GM19438 (cell line): ENCODE measurements at regions not wholly inside any gene's neighbourhood (a gene's known extent, or its start where the extent isn't known, plus 50 kb on each side); places are given as distances from the start of the nearest gene placed in this dataset.
"Not testable (repeated sequence)": the region's sequence is repeated elsewhere in the genome, so short reads cannot be mapped to it uniquely, and the experiment has no call there.

Experiments
- ATAC-seq: cut with Tn5 transposase; IDR thresholded peaks from one replicate; pipeline ENCODE4 v1.9.1; 2021; ENCODE audit warnings: low read depth; ENCODE audit not compliant: unreplicated experiment

DNA sequence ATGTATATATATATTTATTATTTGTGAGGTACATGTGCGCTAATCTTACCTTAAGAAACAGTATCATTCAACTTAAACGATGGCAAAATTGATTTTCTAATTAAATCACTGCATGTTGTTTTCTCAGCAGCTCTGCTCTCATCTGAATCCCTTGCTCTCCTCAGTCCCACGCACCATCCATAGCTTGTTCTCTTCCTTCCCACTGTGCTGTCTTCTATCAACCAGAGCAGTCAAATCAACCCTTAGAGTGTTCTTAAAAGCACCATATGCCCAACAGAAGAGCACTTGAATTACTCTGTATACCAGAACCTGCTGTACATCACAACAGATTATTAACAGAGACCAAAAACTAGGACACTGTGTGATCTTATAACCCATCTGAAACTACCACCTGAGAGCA is 209.4 kb upstream of the G2E3 start:
- no peak for ATAC-seq

DNA sequence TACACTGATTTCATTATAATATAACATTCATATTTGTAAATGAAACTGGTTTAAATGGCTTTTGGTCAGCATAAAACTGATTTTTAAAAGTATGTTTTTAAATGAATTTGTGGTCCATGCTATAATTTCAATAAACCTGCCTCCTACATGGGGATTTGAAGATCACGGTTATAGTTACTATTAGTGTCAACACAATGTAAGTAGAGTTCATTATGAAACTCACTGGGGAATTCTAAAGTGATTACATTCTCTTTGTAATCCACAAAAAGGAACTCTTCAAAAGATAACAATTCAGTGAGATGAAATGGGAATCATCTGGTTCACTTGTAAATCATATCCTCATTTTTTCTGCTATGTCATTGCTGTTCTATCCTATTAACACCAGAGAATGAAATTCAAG is 204.5 kb upstream of the G2E3 start:
- no peak for ATAC-seq

DNA sequence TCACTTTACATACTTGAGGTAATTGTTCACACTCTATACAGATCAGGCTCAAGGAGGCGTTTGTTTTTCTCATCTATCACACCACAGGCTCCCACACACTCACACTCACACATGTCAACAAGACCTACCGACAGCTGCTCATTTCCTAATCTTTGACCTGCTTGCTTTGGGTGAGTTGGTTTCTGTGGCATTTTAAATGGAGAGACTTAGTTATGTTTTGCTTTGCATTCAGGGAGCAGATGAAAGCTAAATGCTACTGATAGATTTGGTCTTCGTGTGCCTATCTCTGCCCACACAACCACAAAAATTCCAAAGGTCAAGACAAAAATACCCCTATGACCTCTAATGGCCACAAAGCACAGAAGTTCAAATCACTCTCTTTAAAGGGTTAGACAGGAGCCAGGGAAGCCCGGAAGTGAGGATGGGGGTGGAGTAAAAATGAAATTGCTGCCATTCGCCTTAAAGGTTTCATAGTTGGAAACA is 203.5 kb upstream of the G2E3 start:
- no peak for ATAC-seq

DNA sequence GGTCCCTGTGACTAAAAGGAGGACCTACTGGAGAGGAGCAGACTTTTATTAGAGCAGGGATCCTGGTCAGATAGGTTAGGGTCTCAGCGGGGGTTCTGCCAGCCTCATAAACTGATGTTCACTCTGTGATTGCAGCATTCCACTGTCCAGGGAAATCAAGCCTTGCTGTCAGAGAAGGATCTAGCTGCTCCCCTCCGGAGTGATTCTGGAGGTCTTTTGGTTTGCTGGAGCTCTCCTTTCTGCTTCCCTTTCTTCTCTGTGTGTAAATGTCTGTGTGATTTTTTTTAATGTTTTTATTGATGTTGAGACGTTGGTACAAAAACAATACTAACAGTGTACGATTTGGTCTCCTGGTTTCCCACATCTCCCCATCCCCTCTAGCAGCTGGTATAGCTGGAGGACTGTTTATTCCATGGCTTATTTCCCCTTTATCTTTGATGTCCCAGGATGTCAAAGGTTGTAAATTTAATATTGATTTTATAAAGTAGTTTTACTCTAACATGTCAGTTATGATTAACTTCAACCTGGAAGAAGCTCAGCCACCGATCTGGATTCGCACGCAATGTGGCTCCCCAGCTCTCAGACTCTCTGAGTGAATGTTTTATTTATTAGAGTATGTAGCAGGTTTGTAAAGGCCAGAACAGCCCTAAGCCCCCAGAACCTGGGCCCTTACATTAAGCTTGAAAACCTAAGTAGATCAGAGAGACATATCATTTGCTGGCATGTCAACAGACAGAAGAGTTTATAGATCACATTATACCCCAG is 202.3 kb upstream of the G2E3 start:
- ATAC-seq, result no peak

DNA sequence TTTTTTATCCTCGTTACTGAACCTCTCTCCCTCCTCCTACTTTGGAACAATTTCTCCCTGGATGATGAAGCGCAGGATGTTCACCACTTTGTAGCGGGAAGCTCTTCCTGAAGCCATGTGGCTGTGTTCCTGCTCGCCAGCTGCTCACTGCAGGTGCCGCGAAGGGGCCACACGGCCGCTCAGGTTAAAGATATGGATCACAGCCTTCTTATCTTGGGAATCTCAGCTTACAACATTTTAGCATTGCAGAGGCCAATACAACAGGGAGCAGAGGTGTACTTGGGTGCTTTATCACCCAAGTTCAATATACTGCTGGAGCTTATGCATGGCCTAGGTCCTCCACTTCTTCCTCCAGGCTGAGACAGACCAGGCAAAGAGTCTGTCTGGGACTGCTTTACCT is 201.2 kb upstream of the G2E3 start:
- ATAC-seq, result no peak

DNA sequence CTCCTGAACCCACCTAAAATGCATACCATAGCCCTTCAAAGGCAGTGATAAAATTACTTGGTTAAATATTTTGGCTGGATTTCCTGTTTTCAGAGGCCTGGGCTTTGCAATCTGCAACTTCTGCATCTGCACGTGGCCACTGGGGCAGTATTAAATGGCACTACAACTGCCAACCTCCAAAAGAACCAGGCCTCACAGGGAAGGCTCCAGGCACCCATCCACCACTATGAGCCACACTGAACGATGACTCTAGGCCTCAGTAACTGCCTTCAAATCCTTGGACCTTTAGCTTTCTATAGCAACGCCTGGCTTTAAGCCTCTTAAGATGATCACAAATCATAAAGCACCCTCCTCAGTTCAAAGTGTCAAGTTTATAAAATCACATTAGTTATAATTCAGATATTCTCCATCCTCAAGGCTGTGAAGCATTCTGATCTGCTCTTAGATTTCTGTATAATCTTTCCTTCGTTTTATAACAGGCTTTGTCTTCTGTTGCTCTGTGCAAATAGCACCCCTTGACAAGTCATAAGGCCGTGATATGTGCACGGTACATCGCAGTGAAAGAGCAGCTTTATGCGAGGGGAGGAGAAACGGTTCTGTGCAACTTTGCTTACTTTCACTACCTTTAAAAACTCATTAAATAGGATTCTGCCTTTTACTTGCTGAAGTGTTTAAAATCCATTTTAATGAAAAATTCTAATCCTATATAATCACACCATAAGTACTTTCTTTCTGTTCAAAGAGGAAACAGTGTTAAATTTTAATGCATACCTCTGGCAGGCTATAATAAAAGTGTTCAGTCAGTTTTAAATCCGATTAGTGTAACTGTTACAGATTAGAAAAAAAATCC is 196.4 kb upstream of the G2E3 start:
- no peak for ATAC-seq

DNA sequence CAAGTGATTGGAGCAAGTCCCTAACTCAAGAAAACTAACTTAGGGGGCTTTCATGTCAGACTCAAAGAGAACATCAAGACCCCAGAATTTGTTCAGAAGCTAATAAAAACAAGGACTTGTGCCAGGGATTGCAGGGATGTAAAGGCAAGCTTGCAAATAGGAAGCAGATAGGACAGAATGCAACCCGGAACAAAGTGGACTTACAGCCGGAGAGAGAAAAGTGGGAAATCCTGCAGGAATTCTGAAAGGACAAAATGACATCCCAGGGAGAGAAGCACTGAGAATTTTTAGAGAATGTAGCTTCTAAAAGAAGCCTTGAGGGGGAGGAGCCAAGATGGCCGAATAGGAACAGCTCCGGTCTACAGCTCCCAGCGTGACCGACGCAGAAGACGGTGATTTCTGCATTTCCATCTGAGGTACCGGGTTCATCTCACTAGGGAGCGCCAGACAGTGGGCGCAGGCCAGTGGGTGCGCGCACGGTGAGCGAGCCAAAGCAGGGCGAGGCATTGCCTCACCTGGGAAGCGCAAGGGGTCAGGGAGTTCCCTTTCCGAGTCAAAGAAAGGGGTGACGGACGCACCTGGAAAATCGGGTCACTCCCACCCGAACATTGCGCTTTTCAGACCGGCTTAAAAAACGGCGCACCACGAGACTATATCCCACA is 195.6 kb upstream of the G2E3 start:
- not testable (repeated sequence) for ATAC-seq

DNA sequence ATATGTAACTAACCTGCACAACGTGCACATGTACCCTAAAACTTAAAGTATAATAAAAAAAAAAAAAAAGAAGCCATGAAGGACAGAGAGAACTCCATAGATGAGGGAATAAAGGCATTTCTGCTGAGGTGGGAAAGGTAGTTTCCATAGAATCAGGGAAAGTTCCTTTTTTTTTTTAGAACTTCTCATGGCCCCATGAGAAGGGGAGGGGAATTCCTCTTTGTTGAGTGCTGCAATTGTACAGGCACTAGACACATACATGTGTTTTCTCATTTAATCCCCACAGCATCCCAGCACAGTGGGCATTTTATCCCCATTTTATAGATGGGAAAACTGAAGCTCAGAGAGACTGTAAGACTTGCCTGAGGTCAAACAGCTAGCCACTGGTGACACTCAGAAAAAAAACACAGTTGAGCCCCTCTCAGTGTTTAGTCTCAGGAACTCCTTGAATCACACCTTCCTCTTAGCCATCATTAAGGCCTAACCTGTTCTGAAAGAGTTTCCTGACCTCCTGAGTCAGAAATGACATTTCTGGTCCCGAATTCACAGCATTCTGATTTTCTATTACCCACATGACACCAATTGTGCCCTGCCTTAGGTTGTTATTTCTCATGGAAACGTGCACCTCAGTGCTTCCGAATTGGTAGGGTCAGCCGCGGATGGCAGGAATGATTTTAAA is 189.3 kb upstream of the G2E3 start:
- no peak for ATAC-seq

DNA sequence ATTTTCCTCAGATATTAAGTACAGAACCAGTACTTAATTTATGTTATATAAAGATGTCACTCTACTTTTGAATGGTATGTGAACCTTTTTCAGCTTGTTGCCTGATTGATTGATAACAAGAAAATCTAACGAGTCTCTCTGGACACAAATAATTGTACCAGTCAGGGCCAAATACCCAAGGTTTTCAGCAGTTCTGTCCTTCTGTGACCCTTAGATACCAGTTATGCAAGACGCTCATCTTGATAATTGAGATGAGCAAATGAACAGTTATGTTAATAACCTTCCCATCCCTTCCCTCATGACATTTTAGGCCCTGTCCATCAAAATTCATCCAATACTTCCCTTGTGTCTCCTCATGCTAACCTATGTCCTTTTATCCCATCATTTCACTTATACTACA is 185.9 kb upstream of the G2E3 start:
- no peak for ATAC-seq

DNA sequence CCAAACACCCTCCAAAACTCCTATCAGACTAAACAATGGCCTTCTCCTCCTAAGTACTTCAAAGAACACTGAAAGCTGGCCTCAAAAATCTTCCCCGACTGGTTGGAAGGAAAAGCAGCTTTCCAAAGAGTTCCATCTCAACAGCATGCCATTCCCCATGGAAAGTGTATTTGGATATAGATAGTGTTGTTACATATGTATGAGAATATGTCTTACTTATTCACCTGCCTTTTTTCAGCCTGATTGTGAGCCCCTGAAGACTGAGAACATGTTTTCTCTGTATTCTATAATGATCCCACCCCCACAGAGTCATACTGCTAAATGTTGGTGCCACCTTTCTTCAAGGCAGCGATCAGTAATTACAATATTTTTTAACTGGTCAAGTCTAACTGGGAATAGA is 185.4 kb upstream of the G2E3 start:
- ATAC-seq, result no peak

DNA sequence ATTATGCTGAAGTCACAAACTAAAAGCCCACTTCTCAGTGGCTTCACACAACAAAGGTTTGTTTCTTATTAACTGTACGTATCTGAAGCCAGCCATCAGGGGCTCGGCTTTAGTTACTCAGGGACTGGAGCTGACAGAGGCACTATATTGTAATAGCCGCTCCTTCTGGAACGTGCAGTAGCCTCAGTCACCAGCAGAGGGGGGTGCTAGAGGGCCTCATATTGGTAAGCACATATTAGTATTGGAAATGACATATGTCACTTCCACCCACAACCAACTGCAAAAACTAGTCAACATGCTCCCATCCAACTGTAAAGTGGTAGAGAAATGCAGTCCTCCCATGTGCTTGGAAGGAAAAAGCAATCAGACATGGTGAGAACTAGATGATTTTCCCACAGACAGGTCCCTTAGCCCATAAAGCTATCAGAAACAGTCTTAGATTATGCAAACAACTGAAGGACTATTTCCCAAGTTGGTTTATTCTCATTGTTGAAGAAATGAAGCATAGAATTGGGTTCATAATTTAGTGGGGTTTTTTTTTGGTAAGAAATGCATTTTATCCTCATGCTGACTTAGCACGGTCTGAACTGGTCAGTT is 183.6 kb upstream of the G2E3 start:
- ATAC-seq, result peak; percentile 98

DNA sequence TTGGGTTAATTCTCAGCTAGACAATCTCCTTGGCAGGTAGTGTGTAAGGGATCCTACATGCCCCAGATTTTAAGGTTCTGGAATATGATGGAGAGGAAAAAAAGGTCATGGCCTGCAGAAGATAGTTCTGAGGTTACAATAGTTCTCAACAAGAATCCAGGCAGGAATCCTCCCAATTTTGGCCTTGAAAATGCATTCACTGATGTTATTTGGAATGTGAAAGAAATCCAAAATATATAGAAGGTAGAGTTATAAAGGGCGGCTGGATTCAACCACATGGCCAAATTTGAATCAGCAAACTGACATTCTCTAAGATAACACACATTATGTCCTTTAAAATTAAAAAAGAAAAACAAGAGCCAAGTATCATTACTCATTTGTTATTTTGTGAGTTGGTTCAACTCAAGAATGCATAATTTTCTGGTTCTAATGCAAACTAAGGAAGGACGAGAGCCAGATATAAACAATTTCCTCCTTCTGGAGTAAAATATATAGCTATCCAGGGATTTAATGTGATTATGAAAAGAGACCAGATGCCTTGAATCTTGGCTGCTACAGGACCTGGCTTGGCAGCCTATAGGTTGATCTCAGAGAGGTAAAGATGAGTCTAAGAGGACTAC is 177.0 kb upstream of the G2E3 start:
- ATAC-seq, result no peak

DNA sequence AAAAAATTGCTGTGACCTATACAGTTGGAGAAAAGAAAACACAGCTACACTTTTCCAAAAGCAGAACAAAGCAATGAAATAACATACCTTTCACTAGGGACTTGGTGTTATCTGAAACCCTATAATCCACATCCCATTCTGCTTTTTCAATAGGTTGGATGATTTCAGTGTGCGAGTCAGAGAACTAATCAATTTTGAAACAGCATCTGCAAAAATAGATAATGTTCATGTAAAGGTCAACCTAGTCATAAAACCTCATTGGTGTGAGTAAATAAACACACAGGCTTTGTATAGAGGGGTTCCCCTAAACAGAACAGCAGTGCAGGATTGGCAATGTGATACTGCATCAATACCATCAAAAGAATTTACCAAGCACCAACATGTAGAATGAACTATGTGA is 173.0 kb upstream of the G2E3 start:
- ATAC-seq, result no peak

DNA sequence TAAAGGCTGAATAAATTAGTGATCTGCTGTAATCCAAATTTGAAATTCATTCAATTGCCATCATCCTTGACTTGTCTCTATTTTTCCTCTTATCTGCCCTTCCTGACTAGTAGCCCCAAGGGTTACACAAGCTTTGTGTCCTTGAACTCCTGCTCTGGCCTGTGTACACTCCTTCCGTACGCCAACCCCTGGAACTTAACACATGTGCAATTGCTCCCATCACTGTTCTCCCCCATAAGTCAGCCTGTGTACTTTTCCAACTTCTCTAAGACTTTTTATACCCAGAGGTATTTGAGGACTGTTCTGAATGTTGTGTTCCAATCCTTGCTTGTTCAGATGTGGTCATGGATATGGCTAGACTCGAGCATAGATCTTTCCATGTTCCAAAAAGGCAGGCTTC is 171.1 kb upstream of the G2E3 start:
- ATAC-seq, result no peak

DNA sequence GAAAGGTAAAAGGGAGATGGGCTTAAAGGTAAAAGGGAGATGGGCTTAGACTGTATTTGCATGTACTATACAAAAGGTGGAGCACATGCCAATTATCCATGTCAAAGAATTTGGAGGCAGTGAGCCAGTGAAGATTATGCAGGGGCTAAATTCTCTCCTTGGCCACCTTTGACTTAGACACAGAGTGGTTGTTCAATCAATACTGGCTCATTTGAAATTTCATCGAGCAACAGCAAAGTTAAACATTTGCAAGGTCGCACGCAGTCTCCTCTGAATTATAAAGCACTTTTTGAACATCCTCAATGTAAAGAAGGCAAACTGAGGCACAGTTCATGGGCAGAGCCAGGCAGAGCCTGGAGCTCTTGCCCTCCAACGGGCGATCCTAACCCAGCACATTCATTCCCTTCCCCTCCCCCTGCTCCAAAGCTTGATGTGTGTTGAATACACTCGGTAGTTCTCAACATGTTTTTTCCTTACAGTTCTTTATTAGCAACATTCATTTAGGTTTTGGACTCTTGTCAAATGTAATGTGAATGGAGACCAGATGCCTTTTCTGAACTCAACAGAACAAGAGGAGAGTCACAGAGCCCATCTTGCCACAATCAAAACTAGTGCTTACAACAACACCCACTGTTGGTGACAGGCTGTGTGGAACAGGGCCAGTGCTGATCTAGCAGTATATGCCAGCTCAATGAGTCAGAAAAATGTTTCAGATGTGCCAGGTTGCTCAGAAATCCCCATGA is 169.7 kb upstream of the G2E3 start:
- ATAC-seq, result no peak

DNA sequence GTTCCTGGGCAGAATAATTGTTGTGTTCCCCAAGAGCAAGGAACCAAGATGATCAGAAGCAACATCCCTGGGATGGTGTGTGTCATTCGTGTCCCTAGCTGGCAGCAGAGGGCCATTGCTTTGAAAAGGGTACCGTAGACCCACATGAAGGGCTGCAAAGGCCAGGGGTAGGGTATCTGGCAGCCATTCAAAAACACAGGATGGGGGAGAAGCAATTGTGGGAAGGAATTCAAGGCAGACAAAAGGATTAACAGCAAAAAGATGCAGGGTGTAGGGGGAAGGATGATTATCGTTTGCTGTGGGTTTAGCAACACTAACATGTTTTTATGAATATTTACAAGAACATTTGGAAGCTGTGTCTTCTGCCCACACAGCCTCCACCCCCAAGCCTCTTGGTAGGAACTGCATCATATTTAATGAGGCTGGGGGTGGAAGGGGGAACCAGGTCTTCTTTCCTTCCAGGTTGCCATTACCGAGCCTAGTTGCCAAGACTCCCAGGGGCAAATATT is 169.0 kb upstream of the G2E3 start:
- no peak for ATAC-seq

DNA sequence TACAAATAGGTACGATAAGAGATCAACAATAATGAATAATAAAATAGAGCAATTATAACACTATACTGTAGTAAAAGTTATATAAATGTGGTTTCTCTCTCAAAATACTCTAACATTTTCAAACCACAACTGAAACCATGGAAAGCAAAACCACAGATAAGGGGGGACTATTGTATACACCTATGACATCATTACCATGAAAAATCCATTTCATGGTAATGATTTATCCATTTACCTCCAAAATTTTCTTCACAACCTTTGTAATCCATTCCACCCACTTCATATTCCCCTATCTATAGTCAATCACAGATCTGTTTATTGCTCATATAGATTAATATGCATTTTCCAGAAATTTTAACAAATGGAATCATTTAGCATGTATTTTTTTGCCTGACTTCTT is 163.9 kb upstream of the G2E3 start:
- ATAC-seq, result no peak

DNA sequence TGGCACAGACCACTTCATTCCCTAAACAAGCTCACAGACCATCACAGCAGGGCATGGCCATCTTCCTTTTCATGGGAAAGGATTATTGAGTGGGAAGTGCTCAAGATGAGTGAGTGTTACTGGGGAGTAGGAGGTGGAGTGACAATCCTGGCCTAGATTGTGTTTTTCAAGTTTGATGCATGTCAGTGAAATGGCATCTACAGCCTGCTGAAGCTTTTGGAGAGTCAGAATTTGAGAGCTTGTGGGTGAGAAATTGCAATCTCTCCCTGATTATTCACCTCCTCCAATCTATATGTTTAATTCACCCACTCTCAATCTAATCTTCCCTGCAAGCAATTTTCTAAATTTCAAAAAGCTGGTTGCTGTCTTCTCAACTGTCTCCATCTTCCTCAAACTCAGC is 156.1 kb upstream of the G2E3 start:
- ATAC-seq, result no peak

DNA sequence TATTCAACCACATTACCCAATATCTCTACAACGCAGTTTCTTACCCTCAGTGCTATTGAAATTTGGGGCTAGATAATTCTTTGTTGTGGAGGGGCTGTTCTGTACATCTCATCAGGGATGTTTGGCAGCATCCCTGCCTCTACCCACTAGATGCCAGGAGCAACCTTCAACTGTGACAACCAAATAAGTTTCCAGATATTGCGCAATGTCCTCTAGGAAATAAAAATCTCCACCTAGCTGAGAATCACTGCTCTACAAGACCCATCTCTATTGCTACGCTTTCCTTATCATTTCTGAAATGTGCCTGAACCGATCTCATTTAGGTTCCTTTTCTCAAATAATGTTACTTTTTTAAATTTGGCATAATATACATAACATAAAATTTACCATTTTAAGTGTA is 155.2 kb upstream of the G2E3 start:
- ATAC-seq, result no peak
